AG10803 (cell line): ENCODE measurements at regions not wholly inside any gene's neighbourhood (a gene's known extent, or its start where the extent isn't known, plus 50 kb on each side); places are given as distances from the start of the nearest gene placed in this dataset.
A peak's percentile ranks its signal among the peaks of the same experiment; 100 is the strongest.

ENCODE experiments used
- DNase-seq: peaks from one replicate; pipeline ENCODE4 v3.0.0; 2010; ENCODE audit warnings: low read depth
- H3K4me3 ChIP-seq: 2 replicates; pipeline ENCODE4 v1.5.1; 2011; ENCODE audit warnings: mild to moderate bottlenecking, low read length, control low read depth
- CTCF ChIP-seq: conservative IDR thresholded peaks from 2 replicates; pipeline ENCODE4 v1.5.1; 2011; ENCODE audit warnings: mild to moderate bottlenecking, low read length, control low read depth, inconsistent platforms

- peak; percentile 70 for TF ChIP-seq CTCF
- DNase-seq, result peak; percentile 54
Observed at GRCh38 chr6:188821-189655, 103.2 kb upstream of the DUSP22 start.

GRCh38 chr6:189676-190075 lies 102.6 kb upstream of the DUSP22 start:
- TF ChIP-seq CTCF, result no peak
- no peak overlapping the region for H3K4me3 ChIP-seq
- no peak for DNase-seq

More at GRCh38 chr6:188821-189655, 103.2 kb upstream of the DUSP22 start:
- H3K4me3 ChIP-seq, result no peak overlapping the region

GRCh38 chr6:190596-191395 lies 101.5 kb upstream of the DUSP22 start:
- TF ChIP-seq CTCF, result no peak
- DNase-seq, result no peak
- no peak overlapping the region for H3K4me3 ChIP-seq

GRCh38 chr6:191487-192312 lies 100.6 kb upstream of the DUSP22 start:
- no peak for DNase-seq
- no peak for TF ChIP-seq CTCF
- no peak overlapping the region for H3K4me3 ChIP-seq

GRCh38 chr6:192313-192664 lies 100.0 kb upstream of the DUSP22 start:
- DNase-seq, result no peak
- no peak for TF ChIP-seq CTCF
- H3K4me3 ChIP-seq, result no peak overlapping the region

- no peak for TF ChIP-seq CTCF
- no peak overlapping the region for H3K4me3 ChIP-seq
- DNase-seq, result no peak
Observed at GRCh38 chr6:193180-193579, 99.1 kb upstream of the DUSP22 start.
